ENCODE measurements at regions not wholly inside any gene's neighbourhood (a gene's known extent, or its start where the extent isn't known, plus 50 kb on each side); places are given as distances from the start of the nearest gene placed in this dataset.
"Not testable (repeated sequence)": the region's sequence is repeated elsewhere in the genome, so short reads cannot be mapped to it uniquely, and the experiment has no call there.

- no peak for DNase-seq
These were observed 90.0 kb upstream of the NIPBL start for GRCh38 chr5:36786448-36787012.

GRCh38 chr5:36787365-36788093, 89.0 kb upstream of the NIPBL start:
- DNase-seq, result no peak

DNA sequence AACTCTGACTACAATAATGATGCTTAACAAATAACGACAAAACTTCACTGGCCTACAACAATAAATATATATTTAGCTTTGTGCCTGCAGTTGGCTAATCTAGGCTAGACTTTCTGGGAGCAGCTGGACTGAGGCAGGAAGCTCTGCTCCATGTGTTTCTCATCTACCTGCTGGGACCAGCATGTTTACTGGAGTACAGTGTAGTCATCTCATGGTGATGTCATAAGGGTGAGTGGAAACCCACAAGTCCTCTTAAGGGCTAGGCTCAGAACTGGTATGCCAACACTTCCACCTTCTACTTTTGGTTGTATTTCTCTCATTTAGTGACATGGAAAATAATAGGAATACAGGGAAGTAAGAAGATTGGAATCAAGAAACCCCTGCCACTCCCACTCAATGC, 85.7 kb upstream of the NIPBL start:
- DNase-seq, result no peak

DNA sequence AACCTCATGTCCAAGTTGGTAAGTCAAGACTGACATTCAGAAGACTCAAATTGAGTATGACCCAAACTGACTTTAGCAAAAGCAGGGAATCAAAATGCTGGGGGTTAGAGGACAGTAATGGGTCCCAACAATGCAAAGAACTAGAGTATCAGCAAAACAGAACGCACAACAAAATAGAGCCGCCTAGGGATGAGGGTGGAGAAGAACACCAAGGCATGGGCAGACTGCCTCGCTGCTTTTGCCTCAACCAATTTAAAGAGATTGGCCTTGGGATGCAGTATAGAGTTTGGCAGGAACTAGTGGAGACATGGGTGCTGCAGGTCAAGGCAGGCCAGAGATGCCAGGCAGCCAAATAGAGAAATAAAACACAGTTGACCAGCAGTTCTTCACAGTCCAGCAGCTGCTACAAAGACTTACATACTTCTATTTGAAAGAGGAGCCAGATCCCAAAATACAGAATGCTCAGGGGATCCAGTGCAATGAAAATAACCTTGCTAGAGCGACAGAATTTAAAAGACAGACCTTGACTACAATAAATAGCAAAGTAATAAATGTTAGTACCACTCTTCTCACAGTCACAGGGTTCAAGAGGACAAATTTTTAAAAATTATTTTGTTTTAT, 83.9 kb upstream of the NIPBL start:
- no peak for DNase-seq

DNA sequence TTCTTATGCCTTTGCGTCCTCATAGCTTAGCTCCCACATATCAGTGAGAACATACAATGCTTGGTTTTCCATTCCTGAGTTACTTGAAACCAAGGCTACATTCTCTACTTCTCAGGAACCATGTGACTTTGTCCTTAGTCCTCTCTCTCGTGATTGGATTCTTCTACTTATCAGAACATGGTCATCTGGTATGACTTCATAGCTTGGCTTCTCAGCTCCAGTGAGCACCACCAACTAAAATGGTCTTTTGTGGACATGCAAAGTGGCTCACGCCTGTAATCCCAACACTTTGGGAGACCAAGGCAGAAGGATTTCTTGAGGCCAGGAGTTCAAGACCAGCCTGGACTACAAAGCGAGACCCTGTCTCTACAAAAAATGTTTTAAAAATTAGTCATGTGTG, 81.2 kb upstream of the NIPBL start:
- no peak for DNase-seq

DNA sequence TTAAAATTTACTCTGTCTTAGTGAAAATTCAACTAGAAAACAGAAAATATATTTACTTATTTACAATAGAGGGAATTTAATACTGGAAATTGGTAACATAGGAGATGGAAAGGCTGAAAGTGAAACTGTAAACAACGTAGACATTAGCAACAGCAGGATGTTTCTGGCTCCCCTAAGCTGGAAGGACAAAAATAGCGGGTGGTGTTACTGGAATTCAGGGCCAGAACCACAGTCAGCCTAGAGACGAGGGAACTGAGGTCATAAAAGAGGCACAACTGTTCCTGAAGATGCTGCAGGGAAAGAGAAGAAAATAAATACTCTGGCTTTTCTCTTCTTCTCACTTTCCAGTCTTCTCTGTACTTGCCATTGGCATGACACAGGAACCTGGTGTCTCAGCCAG, 80.4 kb upstream of the NIPBL start:
- DNase-seq, result no peak

DNA sequence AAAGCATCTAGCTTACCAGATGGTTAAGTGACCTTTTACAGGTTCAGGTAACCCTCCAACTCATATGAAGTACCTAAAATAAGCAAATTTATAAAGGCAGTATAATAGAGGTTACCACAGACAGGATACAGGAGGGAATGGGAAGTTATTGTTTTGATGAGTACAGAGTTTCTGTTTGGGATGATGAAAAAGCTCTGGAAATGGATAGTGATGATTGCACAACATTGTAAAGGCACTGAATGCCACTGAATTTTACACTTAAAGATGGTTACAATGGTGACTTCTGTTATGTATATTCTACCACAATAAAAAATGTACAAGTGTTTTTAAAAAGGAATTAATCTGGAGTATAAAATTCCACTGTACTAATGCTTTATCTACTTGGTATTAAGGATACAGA, 75.0 kb upstream of the NIPBL start:
- no peak for DNase-seq

DNA sequence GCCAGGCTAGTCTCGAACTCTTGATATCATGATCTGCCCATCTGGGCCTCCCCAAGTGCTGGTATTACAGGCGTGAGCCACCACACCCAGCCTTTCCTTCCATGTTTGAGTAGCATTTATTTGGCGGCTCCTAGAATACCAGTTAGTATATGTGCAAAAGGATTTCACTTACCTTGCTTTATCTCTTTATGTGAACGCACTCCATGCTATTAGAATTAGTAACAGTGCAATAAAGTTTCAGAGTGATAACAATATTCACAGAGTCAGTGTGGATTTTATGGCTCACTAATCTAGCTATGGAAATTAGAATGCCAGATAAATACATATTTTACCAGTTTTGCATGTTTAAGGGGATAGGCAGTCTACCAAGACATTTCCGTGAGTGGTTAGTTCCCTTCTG, 74.4 kb upstream of the NIPBL start:
- DNase-seq, result no peak

GRCh38 chr5:36813249-36813648, 63.3 kb upstream of the NIPBL start:
- DNase-seq, result not testable (repeated sequence)

- DNase-seq, result no peak
These were observed 60.7 kb upstream of the NIPBL start for GRCh38 chr5:36815871-36816270.

DNA sequence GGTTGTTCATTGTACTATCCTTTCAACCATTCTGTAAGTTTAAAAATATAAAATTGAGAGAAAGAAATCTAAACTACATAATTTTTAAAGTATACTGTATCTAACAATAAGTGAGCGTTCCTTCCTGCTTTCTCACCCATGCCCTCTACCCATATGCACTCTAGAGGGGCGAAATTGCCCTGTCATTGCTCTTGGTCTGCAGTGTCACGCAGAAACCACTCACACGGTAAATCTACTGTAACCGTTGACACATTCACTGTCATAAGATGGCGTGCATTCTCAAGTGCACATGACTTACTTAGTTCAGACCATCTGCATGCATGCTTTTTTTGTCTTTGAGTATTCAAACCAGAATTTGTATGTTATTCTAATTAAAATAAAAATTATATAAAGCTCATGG, 55.7 kb upstream of the NIPBL start:
- DNase-seq, result peak; percentile 23

GRCh38 chr5:36826694-36827093, 49.9 kb upstream of the NIPBL start:
- no peak for DNase-seq
